ENCODE measurements at regions not wholly inside any gene's neighbourhood (a gene's known extent, or its start where the extent isn't known, plus 50 kb on each side); places are given as distances from the start of the nearest gene placed in this dataset.

GRCh38 chr4:125722009-125722408 lies 407.3 kb downstream of the FAT4 start:
- 98 to 100% (median 98%) methylated on average over 2 of the region's 2 CpGs for WGBS, 3 donors
- no peaks in the 10 kb centered on the region for H3K9me3 ChIP-seq

GRCh38 chr4:125725957-125726525 lies 411.3 kb downstream of the FAT4 start:
- Histone ChIP-seq H3K27me3 (no peaks in the 10 kb centered on the region), H3K4me1 (ENCODE audit: insufficient read depth) (peaks cover 2% of the 10 kb centered on the region), H3K27ac (no peak overlapping the region), H3K36me3 (no peaks in the 10 kb centered on the region), H3K4me3 (no peak overlapping the region), H3K9me3 (no peaks in the 10 kb centered on the region)
- WGBS, 3 donors, result 57 to 66% (median 58%) methylated on average over 4 of the region's 4 CpGs
- TF ChIP-seq POLR2A (IDR thresholded peaks at IDR 0.05) (no peak), CTCF (IDR thresholded peaks at IDR 0.05) (no peak), EP300 (IDR thresholded peaks at IDR 0.05) (no peak)
- DNase-seq, result no peak
- intact Hi-C loops (cut with DNase I), result no loop called here

More at GRCh38 chr4:125722009-125722408, 407.3 kb downstream of the FAT4 start:
- H3K4me3 ChIP-seq, result no peak overlapping the region
- DNase-seq, result no peak
- no peaks in the 10 kb centered on the region for H3K27me3 ChIP-seq
- no peaks in the 10 kb centered on the region for H3K4me1 ChIP-seq (ENCODE audit: insufficient read depth)
- intact Hi-C loops (cut with DNase I), result no loop called here
- no peaks in the 10 kb centered on the region for H3K36me3 ChIP-seq
- no peak for TF ChIP-seq POLR2A (IDR thresholded peaks at IDR 0.05)
- no peak for TF ChIP-seq CTCF (IDR thresholded peaks at IDR 0.05)
- no peak for TF ChIP-seq EP300 (IDR thresholded peaks at IDR 0.05)
- no peak overlapping the region for H3K27ac ChIP-seq

- Histone ChIP-seq H3K27me3 (no peaks in the 10 kb centered on the region), H3K4me3 (no peak overlapping the region), H3K27ac (no peak overlapping the region), H3K9me3 (no peaks in the 10 kb centered on the region), H3K36me3 (no peaks in the 10 kb centered on the region), H3K4me1 (ENCODE audit: insufficient read depth) (peaks cover 2% of the 10 kb centered on the region)
- WGBS, 3 donors, result 91 to 100% (median 96%) methylated on average over 2 of the region's 2 CpGs
- intact Hi-C loops (cut with DNase I), result no loop called here
- TF ChIP-seq CTCF (IDR thresholded peaks at IDR 0.05) (no peak), EP300 (IDR thresholded peaks at IDR 0.05) (no peak), POLR2A (IDR thresholded peaks at IDR 0.05) (no peak)
- DNase-seq, result no peak
Observed at GRCh38 chr4:125727931-125728330, 413.2 kb downstream of the FAT4 start.

GRCh38 chr4:125728568-125728967 lies 413.8 kb downstream of the FAT4 start:
- H3K4me1 ChIP-seq (ENCODE audit: insufficient read depth), result peaks cover 2% of the 10 kb centered on the region
- H3K9me3 ChIP-seq, result no peaks in the 10 kb centered on the region
- no peak for DNase-seq
- H3K27me3 ChIP-seq, result no peaks in the 10 kb centered on the region
- WGBS, 3 donors, result 24 to 42% (median 28%) methylated on average over 2 of the region's 2 CpGs
- no peak overlapping the region for H3K4me3 ChIP-seq
- TF ChIP-seq EP300 (IDR thresholded peaks at IDR 0.05), result no peak
- TF ChIP-seq POLR2A (IDR thresholded peaks at IDR 0.05), result no peak
- TF ChIP-seq CTCF (IDR thresholded peaks at IDR 0.05), result no peak
- intact Hi-C loops (cut with DNase I), result no loop called here
- no peak overlapping the region for H3K27ac ChIP-seq
- no peaks in the 10 kb centered on the region for H3K36me3 ChIP-seq
